ENCODE measurements at regions not wholly inside any gene's neighbourhood (a gene's known extent, or its start where the extent isn't known, plus 50 kb on each side); places are given as distances from the start of the nearest gene placed in this dataset.

GRCh38 chr5:89397096-89397495 lies 514.1 kb upstream of the MEF2C start:
- no peak overlapping the region for H3K23ac ChIP-seq (ENCODE audit: low read depth, low read length, poor library complexity)
- H3K27ac ChIP-seq (replicated peaks; ENCODE audit: low read length) = no peak overlapping the region
- H3K9me3 ChIP-seq (replicated peaks in 1 of 2; ENCODE audit: control insufficient read depth in 2 of 2, insufficient read depth in 1 of 2, low read depth in 1 of 2, low read length in 2 of 2) = no peaks in the 10 kb centered on the region
- no peaks in the 10 kb centered on the region for H3K36me3 ChIP-seq (replicated peaks in 1 of 2; ENCODE audit: control insufficient read depth in 2 of 2, insufficient read depth in 2 of 2, low read length in 2 of 2)
- H3K4me1 ChIP-seq (ENCODE audit: control insufficient read depth in 2 of 2, insufficient read depth in 1 of 2, low read depth in 1 of 2, low read length in 2 of 2) = no peaks in the 10 kb centered on the region
- no peaks in the 10 kb centered on the region for H3K79me1 ChIP-seq (ENCODE audit: low read depth, low read length)
- H3K18ac ChIP-seq (ENCODE audit: low read length) = no peak overlapping the region
- no peak overlapping the region for H2AK5ac ChIP-seq (ENCODE audit: low read depth, low read length)
- H2BK5ac ChIP-seq (ENCODE audit: low read length) = no peak overlapping the region
- H3K9ac ChIP-seq (ENCODE audit: low read depth, low read length, poor library complexity) = no peak overlapping the region
- no peaks in the 10 kb centered on the region for H3K27me3 ChIP-seq (ENCODE audit: control insufficient read depth in 3 of 3, insufficient read depth in 3 of 3, low read depth in 1 of 3, low read length in 3 of 3)
- H2AFZ ChIP-seq (ENCODE audit: low read length) = no peak overlapping the region
- H3K14ac ChIP-seq (ENCODE audit: low read length) = no peak overlapping the region
- no peak overlapping the region for H4K8ac ChIP-seq (ENCODE audit: low read depth, low read length)
- H3K4me3 ChIP-seq (ENCODE audit: low read length in 2 of 2) = no peak overlapping the region
- H2BK15ac ChIP-seq (ENCODE audit: low read length) = no peak overlapping the region
- DNase-seq (ENCODE audit: low spot score) = no peak
- no peak overlapping the region for H4K91ac ChIP-seq (ENCODE audit: low read depth, low read length, poor library complexity)
- H2BK120ac ChIP-seq (ENCODE audit: low read depth, low read length) = no peak overlapping the region
- no peak overlapping the region for H2BK12ac ChIP-seq (ENCODE audit: low read length)
- H3K4me2 ChIP-seq (ENCODE audit: insufficient read depth, low read length, poor library complexity, severe bottlenecking) = no peak overlapping the region
- no CpG with 5 or more reads among the region's 1 CpG for WGBS, 2 donors (ENCODE audit: extremely low coverage in 2 of 2, insufficient read length in 2 of 2, insufficient replicate concordance in 1 of 2)
- no peak overlapping the region for H3K4ac ChIP-seq (ENCODE audit: low read length)

GRCh38 chr5:89396278-89396954 lies 513.4 kb upstream of the MEF2C start:
- no peak overlapping the region for H2AK5ac ChIP-seq (ENCODE audit: low read depth, low read length)
- no peak overlapping the region for H2BK15ac ChIP-seq (ENCODE audit: low read length)
- no CpG with 5 or more reads among the region's 2 CpGs for WGBS, 2 donors (ENCODE audit: extremely low coverage in 2 of 2, insufficient read length in 2 of 2, insufficient replicate concordance in 1 of 2)
- no peak for DNase-seq (ENCODE audit: low spot score)
- no peak overlapping the region for H3K4ac ChIP-seq (ENCODE audit: low read length)
- no peak overlapping the region for H3K9ac ChIP-seq (ENCODE audit: low read depth, low read length, poor library complexity)
- no peak overlapping the region for H3K23ac ChIP-seq (ENCODE audit: low read depth, low read length, poor library complexity)
- H3K27me3 ChIP-seq (ENCODE audit: control insufficient read depth in 3 of 3, insufficient read depth in 3 of 3, low read depth in 1 of 3, low read length in 3 of 3) = no peaks in the 10 kb centered on the region
- no peaks in the 10 kb centered on the region for H3K79me1 ChIP-seq (ENCODE audit: low read depth, low read length)
- no peak overlapping the region for H3K4me2 ChIP-seq (ENCODE audit: insufficient read depth, low read length, poor library complexity, severe bottlenecking)
- no peaks in the 10 kb centered on the region for H3K9me3 ChIP-seq (replicated peaks in 1 of 2; ENCODE audit: control insufficient read depth in 2 of 2, insufficient read depth in 1 of 2, low read depth in 1 of 2, low read length in 2 of 2)
- H4K8ac ChIP-seq (ENCODE audit: low read depth, low read length) = no peak overlapping the region
- H2BK120ac ChIP-seq (ENCODE audit: low read depth, low read length) = no peak overlapping the region
- H2AFZ ChIP-seq (ENCODE audit: low read length) = peak overlapping the region; percentile 54
- no peaks in the 10 kb centered on the region for H3K36me3 ChIP-seq (replicated peaks in 1 of 2; ENCODE audit: control insufficient read depth in 2 of 2, insufficient read depth in 2 of 2, low read length in 2 of 2)
- H3K14ac ChIP-seq (ENCODE audit: low read length) = no peak overlapping the region
- H3K4me1 ChIP-seq (ENCODE audit: control insufficient read depth in 2 of 2, insufficient read depth in 1 of 2, low read depth in 1 of 2, low read length in 2 of 2) = no peaks in the 10 kb centered on the region
- no peak overlapping the region for H2BK5ac ChIP-seq (ENCODE audit: low read length)
- H4K91ac ChIP-seq (ENCODE audit: low read depth, low read length, poor library complexity) = no peak overlapping the region
- H3K18ac ChIP-seq (ENCODE audit: low read length) = no peak overlapping the region
- no peak overlapping the region for H2BK12ac ChIP-seq (ENCODE audit: low read length)
- no peak overlapping the region for H3K4me3 ChIP-seq (ENCODE audit: low read length in 2 of 2)
- no peak overlapping the region for H3K27ac ChIP-seq (replicated peaks; ENCODE audit: low read length)

- H3K27me3 ChIP-seq (ENCODE audit: control insufficient read depth in 3 of 3, insufficient read depth in 3 of 3, low read depth in 1 of 3, low read length in 3 of 3) = no peaks in the 10 kb centered on the region
- no peaks in the 10 kb centered on the region for H3K36me3 ChIP-seq (replicated peaks in 1 of 2; ENCODE audit: control insufficient read depth in 2 of 2, insufficient read depth in 2 of 2, low read length in 2 of 2)
Observed at GRCh38 chr5:89395111-89395510, 512.1 kb upstream of the MEF2C start.

GRCh38 chr5:89388872-89389271 lies 505.9 kb upstream of the MEF2C start:
- Histone ChIP-seq H3K4me1 (ENCODE audit: control insufficient read depth in 2 of 2, insufficient read depth in 1 of 2, low read depth in 1 of 2, low read length in 2 of 2) (no peaks in the 10 kb centered on the region), H2BK12ac (ENCODE audit: low read length) (no peak overlapping the region), H2BK15ac (ENCODE audit: low read length) (no peak overlapping the region), H3K18ac (ENCODE audit: low read length) (no peak overlapping the region), H2AFZ (ENCODE audit: low read length) (no peak overlapping the region), H3K4ac (ENCODE audit: low read length) (no peak overlapping the region), H3K36me3 (replicated peaks in 1 of 2; ENCODE audit: control insufficient read depth in 2 of 2, insufficient read depth in 2 of 2, low read length in 2 of 2) (no peaks in the 10 kb centered on the region), H3K9me3 (replicated peaks in 1 of 2; ENCODE audit: control insufficient read depth in 2 of 2, insufficient read depth in 1 of 2, low read depth in 1 of 2, low read length in 2 of 2) (no peaks in the 10 kb centered on the region), H4K8ac (ENCODE audit: low read depth, low read length) (no peak overlapping the region), H2BK5ac (ENCODE audit: low read length) (no peak overlapping the region), H2AK5ac (ENCODE audit: low read depth, low read length) (no peak overlapping the region), H3K27me3 (ENCODE audit: control insufficient read depth in 3 of 3, insufficient read depth in 3 of 3, low read depth in 1 of 3, low read length in 3 of 3) (no peaks in the 10 kb centered on the region), H3K79me1 (ENCODE audit: low read depth, low read length) (no peaks in the 10 kb centered on the region), H2BK120ac (ENCODE audit: low read depth, low read length) (no peak overlapping the region), H3K23ac (ENCODE audit: low read depth, low read length, poor library complexity) (no peak overlapping the region), H3K27ac (replicated peaks; ENCODE audit: low read length) (no peak overlapping the region), H3K4me3 (ENCODE audit: low read length in 2 of 2) (no peak overlapping the region), H3K9ac (ENCODE audit: low read depth, low read length, poor library complexity) (no peak overlapping the region), H3K4me2 (ENCODE audit: insufficient read depth, low read length, poor library complexity, severe bottlenecking) (no peak overlapping the region), H4K91ac (ENCODE audit: low read depth, low read length, poor library complexity) (no peak overlapping the region), H3K14ac (ENCODE audit: low read length) (no peak overlapping the region)
- WGBS, 2 donors (ENCODE audit: extremely low coverage in 2 of 2, insufficient read length in 2 of 2, insufficient replicate concordance in 1 of 2) = no CpG with 5 or more reads among the region's 2 CpGs
- no peak for DNase-seq (ENCODE audit: low spot score)

More at GRCh38 chr5:89395111-89395510, 512.1 kb upstream of the MEF2C start:
- Histone ChIP-seq H3K23ac (ENCODE audit: low read depth, low read length, poor library complexity) (no peak overlapping the region), H3K9ac (ENCODE audit: low read depth, low read length, poor library complexity) (no peak overlapping the region), H4K91ac (ENCODE audit: low read depth, low read length, poor library complexity) (no peak overlapping the region), H3K4me3 (ENCODE audit: low read length in 2 of 2) (no peak overlapping the region), H3K14ac (ENCODE audit: low read length) (no peak overlapping the region), H3K4me2 (ENCODE audit: insufficient read depth, low read length, poor library complexity, severe bottlenecking) (no peak overlapping the region), H2BK120ac (ENCODE audit: low read depth, low read length) (no peak overlapping the region), H2AK5ac (ENCODE audit: low read depth, low read length) (no peak overlapping the region), H2BK12ac (ENCODE audit: low read length) (no peak overlapping the region), H3K4me1 (ENCODE audit: control insufficient read depth in 2 of 2, insufficient read depth in 1 of 2, low read depth in 1 of 2, low read length in 2 of 2) (no peaks in the 10 kb centered on the region), H3K4ac (ENCODE audit: low read length) (no peak overlapping the region), H2BK15ac (ENCODE audit: low read length) (no peak overlapping the region), H3K79me1 (ENCODE audit: low read depth, low read length) (no peaks in the 10 kb centered on the region), H3K27ac (replicated peaks; ENCODE audit: low read length) (no peak overlapping the region), H3K9me3 (replicated peaks in 1 of 2; ENCODE audit: control insufficient read depth in 2 of 2, insufficient read depth in 1 of 2, low read depth in 1 of 2, low read length in 2 of 2) (no peaks in the 10 kb centered on the region), H3K18ac (ENCODE audit: low read length) (no peak overlapping the region), H4K8ac (ENCODE audit: low read depth, low read length) (no peak overlapping the region), H2AFZ (ENCODE audit: low read length) (no peak overlapping the region), H2BK5ac (ENCODE audit: low read length) (no peak overlapping the region)
- no peak for DNase-seq (ENCODE audit: low spot score)

Data from neuronal stem cell (in vitro differentiated cells).